OCI-LY3 (cell line): ENCODE measurements at regions not wholly inside any gene's neighbourhood (a gene's known extent, or its start where the extent isn't known, plus 50 kb on each side); places are given as distances from the start of the nearest gene placed in this dataset.

Experiments
- H2AFZ ChIP-seq: fragments of 200-600, 300-600 bp; shearing (Covaris generic); 2 replicates; pipeline ENCODE4 v1.6.0; 2014; ENCODE audit warnings: antibody characterized with exemption, low read depth, low read length
- H3K27ac ChIP-seq: fragments of 200-600, 300-600 bp; sonication (generic); 2 replicates; pipeline ENCODE4 v1.5.1; 2014; ENCODE audit warnings: mild to moderate bottlenecking, low read length, moderate library complexity, mixed read lengths
- H3K27me3 ChIP-seq: fragments of 200-600, 300-600 bp; sonication (generic); 2 replicates; pipeline ENCODE4 v1.6.1; 2014; ENCODE audit warnings: low read depth, low read length, mixed read lengths
- H3K36me3 ChIP-seq: fragments of 200-600, 300-600 bp; sonication (generic); replicated peaks from 2 replicates; pipeline ENCODE3; 2014; ENCODE audit warnings: low read depth, low read length, mixed read lengths
- H3K4me1 ChIP-seq: fragments of 300-600, 200-600 bp; sonication (generic); 2 replicates; pipeline ENCODE4 v1.6.1; 2014; ENCODE audit warnings: low read length, mixed read lengths
- H3K4me2 ChIP-seq: fragments of 200-600, 300-600 bp; sonication (generic); 2 replicates; pipeline ENCODE4 v1.6.1; 2014; ENCODE audit warnings: low read length, mixed read lengths
- H3K4me3 ChIP-seq: fragments of 300-600, 200-600 bp; sonication (generic); 2 replicates; pipeline ENCODE4 v1.5.1; 2014; ENCODE audit warnings: antibody characterized with exemption, mild to moderate bottlenecking, low read length, moderate library complexity
- H3K79me2 ChIP-seq: fragments of 300-600, 200-600 bp; shearing (Covaris generic); 2 replicates; pipeline ENCODE4 v1.6.1; 2014; ENCODE audit warnings: mild to moderate bottlenecking, low read length, mixed read lengths
- H3K9ac ChIP-seq: fragments of 300-600, 200-600 bp; shearing (Covaris generic); 2 replicates; pipeline ENCODE4 v1.6.0; 2014; ENCODE audit warnings: mild to moderate bottlenecking, low read length, moderate library complexity
- H3K9me3 ChIP-seq: fragments of 200-600, 300-600 bp; shearing (Covaris generic); 2 replicates; pipeline ENCODE4 v1.6.1; 2014; ENCODE audit warnings: low read length, mixed read lengths; ENCODE audit not compliant: insufficient read depth
- H4K20me1 ChIP-seq: fragments of 200-600, 300-600 bp; sonication (generic); 2 replicates; pipeline ENCODE4 v1.6.1; 2016; ENCODE audit warnings: low read length, mixed read lengths; ENCODE audit not compliant: insufficient read depth
- CTCF ChIP-seq: fragments of 200-600, 300-600 bp; sonication (generic); IDR thresholded peaks from 2 replicates; pipeline ENCODE4 v1.5.1; 2014; ENCODE audit warnings: antibody characterized with exemption, low read length, low read depth
- EZH2phosphoT487 ChIP-seq: fragments of 200-600 bp; shearing (Covaris generic); IDR thresholded peaks from 2 replicates; pipeline ENCODE4 v1.6.1; 2018; ENCODE audit warnings: antibody characterized with exemption, mixed run types, low read depth

- Histone ChIP-seq H3K79me2 (no peaks in the 10 kb centered on the region), H3K4me1 (no peaks in the 10 kb centered on the region), H3K4me3 (no peak overlapping the region), H2AFZ (no peak overlapping the region), H3K9me3 (no peaks in the 10 kb centered on the region; the same call in 1 of the 2 replicates), H3K36me3 (no peaks in the 10 kb centered on the region), H3K27ac (no peak overlapping the region), H3K9ac (no peak overlapping the region), H4K20me1 (no peaks in the 10 kb centered on the region), H3K27me3 (no peaks in the 10 kb centered on the region), H3K4me2 (no peak overlapping the region)
- no peak for TF ChIP-seq EZH2phosphoT487
- no peak for TF ChIP-seq CTCF
These were observed 70.5 kb upstream of the ZNF516 start for GRCh38 chr18:76565238-76566173.

- Histone ChIP-seq H3K4me3 (no peak overlapping the region), H3K9ac (no peak overlapping the region), H3K4me2 (no peak overlapping the region)
These were observed 69.7 kb upstream of the ZNF516 start for GRCh38 chr18:76564655-76565237.

GRCh38 chr18:76564117-76564516 is 69.1 kb upstream of the ZNF516 start:
- H3K4me3 ChIP-seq = no peak overlapping the region
- H3K27ac ChIP-seq = no peak overlapping the region
- H3K9me3 ChIP-seq = no peaks in the 10 kb centered on the region; the same call in 1 of the 2 replicates
- no peaks in the 10 kb centered on the region for H3K79me2 ChIP-seq
- no peaks in the 10 kb centered on the region for H4K20me1 ChIP-seq
- H2AFZ ChIP-seq = no peak overlapping the region
- H3K27me3 ChIP-seq = no peaks in the 10 kb centered on the region
- no peaks in the 10 kb centered on the region for H3K4me1 ChIP-seq
- no peak for TF ChIP-seq EZH2phosphoT487
- no peak for TF ChIP-seq CTCF
- no peaks in the 10 kb centered on the region for H3K36me3 ChIP-seq
- H3K9ac ChIP-seq = no peak overlapping the region
- no peak overlapping the region for H3K4me2 ChIP-seq

More at GRCh38 chr18:76564655-76565237, 69.7 kb upstream of the ZNF516 start:
- Histone ChIP-seq H3K27ac (no peak overlapping the region), H3K27me3 (no peaks in the 10 kb centered on the region), H3K79me2 (no peaks in the 10 kb centered on the region), H3K4me1 (no peaks in the 10 kb centered on the region), H2AFZ (no peak overlapping the region), H4K20me1 (no peaks in the 10 kb centered on the region), H3K36me3 (no peaks in the 10 kb centered on the region), H3K9me3 (no peaks in the 10 kb centered on the region; the same call in 1 of the 2 replicates)
- TF ChIP-seq EZH2phosphoT487 = no peak

GRCh38 chr18:76562286-76563122 is 67.5 kb upstream of the ZNF516 start:
- no peak for TF ChIP-seq EZH2phosphoT487
- TF ChIP-seq CTCF = no peak
- Histone ChIP-seq H3K79me2 (no peaks in the 10 kb centered on the region), H2AFZ (no peak overlapping the region), H3K9me3 (no peaks in the 10 kb centered on the region; the same call in 1 of the 2 replicates), H3K4me1 (no peaks in the 10 kb centered on the region), H3K27me3 (no peaks in the 10 kb centered on the region), H3K27ac (no peak overlapping the region), H3K36me3 (no peaks in the 10 kb centered on the region), H3K4me2 (no peak overlapping the region), H3K9ac (no peak overlapping the region), H3K4me3 (no peak overlapping the region), H4K20me1 (no peaks in the 10 kb centered on the region)
